Neuronal stem cell (in vitro differentiated cells): ENCODE measurements at regions not wholly inside any gene's neighbourhood (a gene's known extent, or its start where the extent isn't known, plus 50 kb on each side); places are given as distances from the start of the nearest gene placed in this dataset.

Source experiments
- DNase-seq: peaks from one replicate; pipeline ENCODE4 v3.0.0-alpha.2; 2013; ENCODE audit warnings: low spot score
- H2AFZ ChIP-seq: one replicate; pipeline ENCODE4 v1.6.1; 2013; ENCODE audit warnings: mild to moderate bottlenecking, low read length, inconsistent platforms
- H2AK5ac ChIP-seq: 2 replicates; pipeline ENCODE4 v1.6.1; 2013; ENCODE audit warnings: low read depth, mild to moderate bottlenecking, inconsistent platforms, low read length, moderate library complexity, mixed read lengths
- H2BK120ac ChIP-seq: 2 replicates; pipeline ENCODE4 v1.6.1; 2013; ENCODE audit warnings: low read depth, mild to moderate bottlenecking, inconsistent platforms, low read length, moderate library complexity, mixed read lengths
- H2BK12ac ChIP-seq: one replicate; pipeline ENCODE4 v1.6.1; 2013; ENCODE audit warnings: low read length, inconsistent platforms
- H2BK15ac ChIP-seq: 2 replicates; pipeline ENCODE4 v1.6.1; 2013; ENCODE audit warnings: mild to moderate bottlenecking, low read length, inconsistent platforms, mixed read lengths
- H2BK5ac ChIP-seq: one replicate; pipeline ENCODE4 v1.6.1; 2013; ENCODE audit warnings: inconsistent platforms, mild to moderate bottlenecking, low read length, moderate library complexity
- H3K14ac ChIP-seq: one replicate; pipeline ENCODE4 v1.6.1; 2013; ENCODE audit warnings: low read length, inconsistent platforms
- H3K18ac ChIP-seq: 2 replicates; pipeline ENCODE4 v1.6.1; 2013; ENCODE audit warnings: low read length, inconsistent platforms
- H3K23ac ChIP-seq: 2 replicates; pipeline ENCODE4 v1.6.1; 2013; ENCODE audit warnings: low read depth, mild to moderate bottlenecking, mixed read lengths, low read length, inconsistent platforms; ENCODE audit not compliant: poor library complexity
- H3K27ac ChIP-seq: replicated peaks from 3 replicates; pipeline ENCODE4 v1.5.1; 2013; ENCODE audit warnings: low read length, inconsistent platforms
- H3K27me3 ChIP-seq, 3 experiments: 2 replicates each; pipeline ENCODE4 v1.6.1; 2013; ENCODE audit warnings: low read length in 3 of 3, mild to moderate bottlenecking in 2 of 3, inconsistent platforms in 1 of 3, low read depth in 1 of 3, mixed read lengths in 1 of 3, moderate library complexity in 1 of 3; ENCODE audit not compliant: control insufficient read depth in 3 of 3, insufficient read depth in 3 of 3
- H3K36me3 ChIP-seq, 2 donors: replicated peaks in 1 of 2; 2 replicates each; pipeline ENCODE4 v1.6.1; 2013; ENCODE audit warnings: low read length in 2 of 2; ENCODE audit not compliant: control insufficient read depth in 2 of 2, insufficient read depth in 2 of 2
- H3K4ac ChIP-seq: 2 replicates; pipeline ENCODE4 v1.6.1; 2013; ENCODE audit warnings: inconsistent platforms, mild to moderate bottlenecking, low read length, moderate library complexity
- H3K4me1 ChIP-seq, 2 donors: 1 replicate in 1 of 2; 2 replicates in 1 of 2; pipeline ENCODE4 v1.6.1; 2013; ENCODE audit warnings: low read length in 2 of 2, low read depth in 1 of 2; ENCODE audit not compliant: control insufficient read depth in 2 of 2, insufficient read depth in 1 of 2
- H3K4me2 ChIP-seq: one replicate; pipeline ENCODE4 v1.6.1; 2013; ENCODE audit warnings: mild to moderate bottlenecking, low read length, inconsistent platforms; ENCODE audit not compliant: insufficient read depth, poor library complexity, severe bottlenecking
- H3K4me3 ChIP-seq, 2 donors: 2 replicates each; pipeline ENCODE4 v1.5.1; 2013; ENCODE audit warnings: low read length in 2 of 2, mild to moderate bottlenecking in 2 of 2, inconsistent platforms in 1 of 2, moderate library complexity in 1 of 2
- H3K79me1 ChIP-seq: one replicate; pipeline ENCODE4 v1.6.1; 2013; ENCODE audit warnings: low read depth, mild to moderate bottlenecking, inconsistent platforms, low read length, moderate library complexity
- H3K9ac ChIP-seq: one replicate; pipeline ENCODE4 v1.6.1; 2013; ENCODE audit warnings: mild to moderate bottlenecking, low read depth, low read length, inconsistent platforms; ENCODE audit not compliant: poor library complexity
- H3K9me3 ChIP-seq, 2 donors: replicated peaks in 1 of 2; 2 replicates each; pipeline versions ENCODE3 to v1.6.1; 2013; ENCODE audit warnings: low read length in 2 of 2, mild to moderate bottlenecking in 2 of 2, inconsistent platforms in 1 of 2, low read depth in 1 of 2, mixed read lengths in 1 of 2, moderate library complexity in 1 of 2; ENCODE audit not compliant: control insufficient read depth in 2 of 2, insufficient read depth in 1 of 2
- H4K8ac ChIP-seq: one replicate; pipeline ENCODE4 v1.6.1; 2013; ENCODE audit warnings: low read depth, mild to moderate bottlenecking, inconsistent platforms, low read length, moderate library complexity
- H4K91ac ChIP-seq: one replicate; pipeline ENCODE4 v1.6.1; 2013; ENCODE audit warnings: low read length, low read depth, mild to moderate bottlenecking, inconsistent platforms; ENCODE audit not compliant: poor library complexity
- WGBS, 2 donors: extraction: QIAGEN DNeasy Blood & Tissue Kit; methylation state at CpG; one replicate each; pipeline ENCODE4 v1.1.7; 2013; ENCODE audit warnings: missing lambda C conversion rate in 2 of 2, mixed read lengths in 1 of 2; ENCODE audit not compliant: insufficient read length in 2 of 2, insufficient replicate concordance in 1 of 2; ENCODE audit errors: extremely low coverage in 2 of 2; 5-methylcytosine and 5-hydroxymethylcytosine counted together

GRCh38 chr13:86283031-86283430 is 483.8 kb upstream of the SLITRK6 start:
- H3K9me3 ChIP-seq: no peaks in the 10 kb centered on the region
- no peak overlapping the region for H2BK15ac ChIP-seq
- no peaks in the 10 kb centered on the region for H3K27me3 ChIP-seq
- H3K18ac ChIP-seq: no peak overlapping the region
- no peak overlapping the region for H3K4me3 ChIP-seq
- no peak overlapping the region for H4K8ac ChIP-seq
- no peak overlapping the region for H4K91ac ChIP-seq
- H3K23ac ChIP-seq: no peak overlapping the region
- no peak overlapping the region for H3K14ac ChIP-seq
- H3K4me2 ChIP-seq: no peak overlapping the region
- H2BK120ac ChIP-seq: no peak overlapping the region
- no peak overlapping the region for H3K9ac ChIP-seq
- WGBS, 2 donors: no CpG with 5 or more reads among the region's 3 CpGs
- no peak overlapping the region for H2AK5ac ChIP-seq
- H3K79me1 ChIP-seq: no peaks in the 10 kb centered on the region
- H2BK5ac ChIP-seq: no peak overlapping the region
- no peaks in the 10 kb centered on the region for H3K36me3 ChIP-seq
- H3K4me1 ChIP-seq: peaks cover 0 to 5% of the 10 kb centered on the region in 2 donors
- DNase-seq: no peak
- no peak overlapping the region for H3K4ac ChIP-seq
- no peak overlapping the region for H2AFZ ChIP-seq
- no peak overlapping the region for H3K27ac ChIP-seq
- H2BK12ac ChIP-seq: no peak overlapping the region

- no peaks in the 10 kb centered on the region for H3K4me1 ChIP-seq
- H2BK15ac ChIP-seq: no peak overlapping the region
- peak overlapping the region; percentile 36 for H2AFZ ChIP-seq
- H3K4me3 ChIP-seq: no peak overlapping the region
- no peak overlapping the region for H2BK120ac ChIP-seq
- H3K27me3 ChIP-seq: no peaks in the 10 kb centered on the region
- H3K14ac ChIP-seq: no peak overlapping the region
- WGBS, 2 donors: no CpG with 5 or more reads among the region's 3 CpGs
- no peak overlapping the region for H4K91ac ChIP-seq
- H4K8ac ChIP-seq: no peak overlapping the region
- no peaks in the 10 kb centered on the region for H3K36me3 ChIP-seq
- no peaks in the 10 kb centered on the region for H3K79me1 ChIP-seq
- H2BK5ac ChIP-seq: no peak overlapping the region
- no peak overlapping the region for H2BK12ac ChIP-seq
- H3K9ac ChIP-seq: no peak overlapping the region
- no peak overlapping the region for H3K4ac ChIP-seq
- no peak for DNase-seq
- H3K23ac ChIP-seq: no peak overlapping the region
- H3K18ac ChIP-seq: no peak overlapping the region
- no peak overlapping the region for H3K27ac ChIP-seq
- H2AK5ac ChIP-seq: no peak overlapping the region
- H3K9me3 ChIP-seq: no peaks in the 10 kb centered on the region
- H3K4me2 ChIP-seq: no peak overlapping the region
Observed at GRCh38 chr13:86298725-86299124, 499.5 kb upstream of the SLITRK6 start.

- H2BK12ac ChIP-seq: no peak overlapping the region
- H3K23ac ChIP-seq: no peak overlapping the region
- no peak overlapping the region for H3K4ac ChIP-seq
- no peak overlapping the region for H3K27ac ChIP-seq
- peak overlapping the region; percentile 36 for H2AFZ ChIP-seq
- no peak overlapping the region for H3K9ac ChIP-seq
- no peaks in the 10 kb centered on the region for H3K27me3 ChIP-seq
- H2BK5ac ChIP-seq: no peak overlapping the region
- WGBS, 2 donors: no CpG with 5 or more reads among the region's 2 CpGs
- DNase-seq: no peak
- no peak overlapping the region for H2BK120ac ChIP-seq
- no peaks in the 10 kb centered on the region for H3K4me1 ChIP-seq
- no peak overlapping the region for H3K4me2 ChIP-seq
- no peak overlapping the region for H4K8ac ChIP-seq
- H3K9me3 ChIP-seq: no peaks in the 10 kb centered on the region
- H3K18ac ChIP-seq: no peak overlapping the region
- H4K91ac ChIP-seq: no peak overlapping the region
- H3K4me3 ChIP-seq: no peak overlapping the region
- H3K36me3 ChIP-seq: no peaks in the 10 kb centered on the region
- H2AK5ac ChIP-seq: no peak overlapping the region
- no peaks in the 10 kb centered on the region for H3K79me1 ChIP-seq
- no peak overlapping the region for H3K14ac ChIP-seq
- no peak overlapping the region for H2BK15ac ChIP-seq
Observed at GRCh38 chr13:86299128-86299527, 499.9 kb upstream of the SLITRK6 start.

- H2BK120ac ChIP-seq: no peak overlapping the region
- no peak overlapping the region for H2AFZ ChIP-seq
- H3K23ac ChIP-seq: no peak overlapping the region
- no peak overlapping the region for H4K91ac ChIP-seq
- no peak overlapping the region for H3K27ac ChIP-seq
- no peak overlapping the region for H3K18ac ChIP-seq
- H3K79me1 ChIP-seq: no peaks in the 10 kb centered on the region
- no peak overlapping the region for H3K4ac ChIP-seq
- no peaks in the 10 kb centered on the region for H3K4me1 ChIP-seq
- H3K4me2 ChIP-seq: no peak overlapping the region
- H3K36me3 ChIP-seq: no peaks in the 10 kb centered on the region
- WGBS, 2 donors: no CpG with 5 or more reads among the region's 1 CpG
- no peak for DNase-seq
- H2BK12ac ChIP-seq: no peak overlapping the region
- H3K4me3 ChIP-seq: no peak overlapping the region
- no peak overlapping the region for H2BK15ac ChIP-seq
- H3K14ac ChIP-seq: no peak overlapping the region
- no peak overlapping the region for H2BK5ac ChIP-seq
- H3K27me3 ChIP-seq: no peaks in the 10 kb centered on the region
- H2AK5ac ChIP-seq: no peak overlapping the region
- H3K9me3 ChIP-seq: no peaks in the 10 kb centered on the region
- H3K9ac ChIP-seq: no peak overlapping the region
- H4K8ac ChIP-seq: no peak overlapping the region
Observed at GRCh38 chr13:86309881-86310280, 510.7 kb upstream of the SLITRK6 start.
